Gastrocnemius medialis (tissue), 4 donors: ENCODE measurements at regions not wholly inside any gene's neighbourhood (a gene's known extent, or its start where the extent isn't known, plus 50 kb on each side); places are given as distances from the start of the nearest gene placed in this dataset.
"Not testable (repeated sequence)": the region's sequence is repeated elsewhere in the genome, so short reads cannot be mapped to it uniquely, and the experiment has no call there.

Experiments used
- POLR2A ChIP-seq, 2 donors: fragments of 450-650 bp; IDR thresholded peaks; one replicate each; pipeline ENCODE4 v1.6.1; 2017; ENCODE audit warnings: antibody characterized with exemption in 2 of 2, mild to moderate bottlenecking in 2 of 2, moderate library complexity in 2 of 2
- TF ChIP-seq, protein P1 (sequence below), 5 experiments: fragments of 450-650 bp in 3 of 5; fragments of 200-600 bp in 2 of 5; sonication (generic) in 2 of 5; IDR thresholded peaks in 4 of 5; conservative IDR thresholded peaks in 1 of 5; 1 replicate in 4 of 5; 2 replicates in 1 of 5; pipeline ENCODE4 v1.5.1; 2016 to 2019; ENCODE audit warnings: antibody characterized with exemption in 5 of 5, mild to moderate bottlenecking in 3 of 5, moderate library complexity in 3 of 5

- TF ChIP-seq POLR2A (IDR thresholded peaks at IDR 0.05): not testable (repeated sequence)
- TF ChIP-seq, protein P1, sequence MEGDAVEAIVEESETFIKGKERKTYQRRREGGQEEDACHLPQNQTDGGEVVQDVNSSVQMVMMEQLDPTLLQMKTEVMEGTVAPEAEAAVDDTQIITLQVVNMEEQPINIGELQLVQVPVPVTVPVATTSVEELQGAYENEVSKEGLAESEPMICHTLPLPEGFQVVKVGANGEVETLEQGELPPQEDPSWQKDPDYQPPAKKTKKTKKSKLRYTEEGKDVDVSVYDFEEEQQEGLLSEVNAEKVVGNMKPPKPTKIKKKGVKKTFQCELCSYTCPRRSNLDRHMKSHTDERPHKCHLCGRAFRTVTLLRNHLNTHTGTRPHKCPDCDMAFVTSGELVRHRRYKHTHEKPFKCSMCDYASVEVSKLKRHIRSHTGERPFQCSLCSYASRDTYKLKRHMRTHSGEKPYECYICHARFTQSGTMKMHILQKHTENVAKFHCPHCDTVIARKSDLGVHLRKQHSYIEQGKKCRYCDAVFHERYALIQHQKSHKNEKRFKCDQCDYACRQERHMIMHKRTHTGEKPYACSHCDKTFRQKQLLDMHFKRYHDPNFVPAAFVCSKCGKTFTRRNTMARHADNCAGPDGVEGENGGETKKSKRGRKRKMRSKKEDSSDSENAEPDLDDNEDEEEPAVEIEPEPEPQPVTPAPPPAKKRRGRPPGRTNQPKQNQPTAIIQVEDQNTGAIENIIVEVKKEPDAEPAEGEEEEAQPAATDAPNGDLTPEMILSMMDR (IDR thresholded peaks at IDR 0.05 in 4 of 5, conservative IDR thresholded peaks at IDR 0.05 in 1 of 5): not testable (repeated sequence)
Measured at GRCh38 chr17:77623321-77623720, 335.2 kb upstream of the TNRC6C start.
